H9 (cell line): ENCODE measurements at regions not wholly inside any gene's neighbourhood (a gene's known extent, or its start where the extent isn't known, plus 50 kb on each side); places are given as distances from the start of the nearest gene placed in this dataset.

Experiments used
- DNase-seq: peaks from one replicate; pipeline ENCODE4 v3.0.0-alpha.2; 2017
- H2AFZ ChIP-seq: one replicate; pipeline ENCODE4 v1.6.1; 2013; ENCODE audit warnings: mild to moderate bottlenecking, low read length, control low read depth, moderate library complexity
- H2AK5ac ChIP-seq: 2 replicates; pipeline ENCODE4 v1.6.1; 2013; ENCODE audit warnings: low read length, control low read depth, mixed read lengths; ENCODE audit not compliant: insufficient read length
- H2BK120ac ChIP-seq: one replicate; pipeline ENCODE4 v1.6.1; 2013; ENCODE audit warnings: low read depth, mild to moderate bottlenecking, low read length, control low read depth, inconsistent platforms; ENCODE audit not compliant: poor library complexity, severe bottlenecking
- H2BK12ac ChIP-seq: 2 replicates; pipeline ENCODE4 v1.6.1; 2013; ENCODE audit warnings: low read length, control low read depth, mixed read lengths, low read depth; ENCODE audit not compliant: insufficient read length
- H2BK15ac ChIP-seq: 2 replicates; pipeline ENCODE4 v1.6.1; 2013; ENCODE audit warnings: low read depth, low read length, control low read depth
- H2BK20ac ChIP-seq: one replicate; pipeline ENCODE4 v1.6.1; 2013; ENCODE audit warnings: low read depth, mild to moderate bottlenecking, low read length, control low read depth, inconsistent platforms; ENCODE audit not compliant: poor library complexity, severe bottlenecking
- H2BK5ac ChIP-seq: 2 replicates; pipeline ENCODE4 v1.6.1; 2013; ENCODE audit warnings: low read length, control low read depth, mixed read lengths; ENCODE audit not compliant: insufficient read length
- H3K14ac ChIP-seq: 2 replicates; pipeline ENCODE4 v1.6.1; 2013; ENCODE audit warnings: low read length, control low read depth; ENCODE audit not compliant: insufficient read depth
- H3K18ac ChIP-seq: 2 replicates; pipeline ENCODE4 v1.6.1; 2013; ENCODE audit warnings: low read depth, mild to moderate bottlenecking, mixed read lengths, low read length, control low read depth; ENCODE audit not compliant: insufficient read length
- H3K23ac ChIP-seq: 2 replicates; pipeline ENCODE4 v1.6.1; 2013; ENCODE audit warnings: low read length, control low read depth, mixed read lengths, low read depth; ENCODE audit not compliant: insufficient read length
- H3K23me2 ChIP-seq: 2 replicates; pipeline ENCODE4 v1.6.1; 2013; ENCODE audit warnings: low read depth, mild to moderate bottlenecking, mixed read lengths, low read length, control low read depth; ENCODE audit not compliant: insufficient read length, poor library complexity, severe bottlenecking
- H3K27ac ChIP-seq: 2 replicates; pipeline ENCODE4 v1.5.1; 2013; ENCODE audit warnings: low read length, control low read depth, mixed read lengths, low read depth; ENCODE audit not compliant: insufficient read length
- H3K27me3 ChIP-seq: 2 replicates; pipeline ENCODE4 v1.6.1; 2013; ENCODE audit warnings: low read length, control low read depth, inconsistent platforms; ENCODE audit not compliant: insufficient read depth
- H3K4ac ChIP-seq: 2 replicates; pipeline ENCODE4 v1.6.1; 2013; ENCODE audit warnings: low read depth, mild to moderate bottlenecking, control low read depth, inconsistent platforms, low read length, moderate library complexity
- H3K4me1 ChIP-seq: 2 replicates; pipeline ENCODE4 v1.6.1; 2013; ENCODE audit warnings: low read length, control low read depth, inconsistent platforms; ENCODE audit not compliant: insufficient read depth
- H3K4me2 ChIP-seq: 2 replicates; pipeline ENCODE4 v1.6.1; 2013; ENCODE audit warnings: low read length, control low read depth, mixed read lengths; ENCODE audit not compliant: insufficient read length, insufficient read depth
- H3K56ac ChIP-seq: 2 replicates; pipeline ENCODE4 v1.6.1; 2013; ENCODE audit warnings: low read depth, mild to moderate bottlenecking, mixed read lengths, low read length, control low read depth; ENCODE audit not compliant: insufficient read length
- H3K79me1 ChIP-seq: 2 replicates; pipeline ENCODE4 v1.6.1; 2013; ENCODE audit warnings: low read depth, mild to moderate bottlenecking, moderate library complexity, low read length, control low read depth, inconsistent platforms; ENCODE audit not compliant: insufficient read depth, poor library complexity, severe bottlenecking
- H3K79me2 ChIP-seq: 2 replicates; pipeline ENCODE4 v1.6.1; 2013; ENCODE audit warnings: low read length, control low read depth, inconsistent platforms; ENCODE audit not compliant: insufficient read depth
- H3K9ac ChIP-seq: 2 replicates; pipeline ENCODE4 v1.6.1; 2013; ENCODE audit warnings: low read length, control low read depth, mixed read lengths; ENCODE audit not compliant: insufficient read length; ENCODE audit errors: extremely low read depth
- H3K9me3 ChIP-seq: one replicate; pipeline ENCODE4 v1.6.1; 2013; ENCODE audit warnings: low read depth, low read length, inconsistent platforms; ENCODE audit not compliant: control insufficient read depth
- H3T11ph ChIP-seq: one replicate; pipeline ENCODE4 v1.6.1; 2013; ENCODE audit warnings: mild to moderate bottlenecking, low read length, control low read depth, inconsistent platforms
- H4K20me1 ChIP-seq: one replicate; pipeline ENCODE4 v1.6.1; 2013; ENCODE audit not compliant: control insufficient read depth, insufficient read length, insufficient read depth
- H4K5ac ChIP-seq: 2 replicates; pipeline ENCODE4 v1.6.1; 2013; ENCODE audit warnings: low read depth, mild to moderate bottlenecking, mixed read lengths, low read length, control low read depth; ENCODE audit not compliant: insufficient read length
- H4K8ac ChIP-seq: replicated peaks from 2 replicates; pipeline ENCODE4 v1.6.1; 2013; ENCODE audit warnings: low read length, control low read depth, mixed read lengths, low read depth; ENCODE audit not compliant: insufficient read length
- H4K91ac ChIP-seq: 2 replicates; pipeline ENCODE4 v1.6.1; 2013; ENCODE audit warnings: low read depth, mild to moderate bottlenecking, moderate library complexity, mixed read lengths, low read length, control low read depth; ENCODE audit not compliant: insufficient read length
- H3K27ac Mint-ChIP-seq, 3 experiments: 2 replicates in 2 of 3; 3 replicates in 1 of 3; pipeline ENCODE4 v1.8.0; 2020 to 2021; ENCODE audit warnings: mixed read lengths in 3 of 3, mild to moderate bottlenecking in 1 of 3, moderate library complexity in 1 of 3
- H3K27me3 Mint-ChIP-seq: 2 replicates; pipeline ENCODE4 v1.8.0; 2021; ENCODE audit warnings: low read depth, mild to moderate bottlenecking, moderate library complexity, mixed read lengths
- H3K36me3 Mint-ChIP-seq, 3 experiments: 2 replicates in 2 of 3; 3 replicates in 1 of 3; pipeline ENCODE4 v1.8.0; 2020 to 2021; ENCODE audit warnings: low read depth in 3 of 3, mixed read lengths in 3 of 3; ENCODE audit not compliant: insufficient read depth in 1 of 3
- H3K4me1 Mint-ChIP-seq, 2 experiments: 2 replicates each; pipeline ENCODE4 v1.8.0; 2020; ENCODE audit warnings: mixed read lengths in 2 of 2
- H3K4me3 Mint-ChIP-seq, 2 experiments: 2 replicates in 1 of 2; 3 replicates in 1 of 2; pipeline ENCODE4 v1.8.0; 2020 to 2021; ENCODE audit warnings: mild to moderate bottlenecking in 2 of 2, mixed read lengths in 2 of 2, moderate library complexity in 1 of 2
- H3K9me3 Mint-ChIP-seq, 2 experiments: 2 replicates in 1 of 2; 3 replicates in 1 of 2; pipeline ENCODE4 v1.8.0; 2020; ENCODE audit warnings: mild to moderate bottlenecking in 2 of 2, mixed read lengths in 2 of 2, moderate library complexity in 1 of 2
- WGBS: extraction: QIAGEN DNeasy Blood & Tissue Kit; methylation state at CpG from one replicate; pipeline ENCODE4 v1.1.7; 2013; ENCODE audit warnings: missing lambda C conversion rate, low lambda C conversion rate, mixed read lengths; ENCODE audit not compliant: insufficient read length; ENCODE audit errors: extremely low coverage; 5-methylcytosine and 5-hydroxymethylcytosine counted together
- TF ChIP-seq, protein P1 (sequence below): fragments of 200-600 bp; sonication (generic); conservative IDR thresholded peaks from 3 replicates; pipeline ENCODE4 v1.8.0; 2021; ENCODE audit warnings: antibody characterized with exemption, mild to moderate bottlenecking

DNA sequence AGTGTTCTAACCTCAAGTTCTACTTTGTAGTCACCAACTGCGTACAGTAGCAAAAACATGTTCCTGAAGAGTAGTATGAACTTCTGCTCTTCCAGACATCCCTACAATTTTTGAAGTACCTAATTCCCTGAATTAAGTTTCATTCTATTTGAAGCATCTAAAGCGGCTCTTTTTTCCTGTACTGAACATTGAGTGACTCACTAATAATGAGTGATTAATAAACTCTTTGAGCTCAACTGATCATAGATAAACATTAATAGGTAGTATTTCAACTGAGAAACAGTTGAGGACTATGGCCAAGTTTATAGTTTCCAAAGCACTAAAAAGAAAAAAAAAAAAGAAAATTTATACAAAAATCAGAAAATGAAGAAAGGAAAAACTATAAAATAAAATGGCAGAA is 683.1 kb downstream of the LTN1 start:
- H3K18ac ChIP-seq, result no peak overlapping the region
- H4K5ac ChIP-seq, result no peak overlapping the region
- no peak overlapping the region for H2AFZ ChIP-seq
- Mint-ChIP-seq H3K27me3 (no peaks in the 10 kb centered on the region), H3K27ac (no peak overlapping the region), H3K9me3 (peaks cover 10% of the 10 kb centered on the region in 2 experiments), H3K36me3 (peaks cover 6 to 18% (median 10%) of the 10 kb centered on the region in 3 experiments), H3K4me1 (peaks cover 14 to 20% of the 10 kb centered on the region in 2 experiments), H3K4me3 (no peak overlapping the region)
- no peak overlapping the region for H2BK120ac ChIP-seq
- TF ChIP-seq, protein P1, sequence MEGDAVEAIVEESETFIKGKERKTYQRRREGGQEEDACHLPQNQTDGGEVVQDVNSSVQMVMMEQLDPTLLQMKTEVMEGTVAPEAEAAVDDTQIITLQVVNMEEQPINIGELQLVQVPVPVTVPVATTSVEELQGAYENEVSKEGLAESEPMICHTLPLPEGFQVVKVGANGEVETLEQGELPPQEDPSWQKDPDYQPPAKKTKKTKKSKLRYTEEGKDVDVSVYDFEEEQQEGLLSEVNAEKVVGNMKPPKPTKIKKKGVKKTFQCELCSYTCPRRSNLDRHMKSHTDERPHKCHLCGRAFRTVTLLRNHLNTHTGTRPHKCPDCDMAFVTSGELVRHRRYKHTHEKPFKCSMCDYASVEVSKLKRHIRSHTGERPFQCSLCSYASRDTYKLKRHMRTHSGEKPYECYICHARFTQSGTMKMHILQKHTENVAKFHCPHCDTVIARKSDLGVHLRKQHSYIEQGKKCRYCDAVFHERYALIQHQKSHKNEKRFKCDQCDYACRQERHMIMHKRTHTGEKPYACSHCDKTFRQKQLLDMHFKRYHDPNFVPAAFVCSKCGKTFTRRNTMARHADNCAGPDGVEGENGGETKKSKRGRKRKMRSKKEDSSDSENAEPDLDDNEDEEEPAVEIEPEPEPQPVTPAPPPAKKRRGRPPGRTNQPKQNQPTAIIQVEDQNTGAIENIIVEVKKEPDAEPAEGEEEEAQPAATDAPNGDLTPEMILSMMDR, result no peak
- no peak overlapping the region for H2AK5ac ChIP-seq
- no peak overlapping the region for H2BK5ac ChIP-seq
- no CpG with 5 or more reads among the region's 2 CpGs for WGBS
- no peak overlapping the region for H2BK12ac ChIP-seq
- H3K56ac ChIP-seq, result no peak overlapping the region
- no peaks in the 10 kb centered on the region for H3K23me2 ChIP-seq
- no peak overlapping the region for H3K4ac ChIP-seq
- H2BK15ac ChIP-seq, result no peak overlapping the region
- H3K4me1 ChIP-seq, result no peaks in the 10 kb centered on the region
- H3K79me1 ChIP-seq, result no peaks in the 10 kb centered on the region
- no peak for DNase-seq
- no peak overlapping the region for H2BK20ac ChIP-seq
- no peak overlapping the region for H3K23ac ChIP-seq
- no peak overlapping the region for H3T11ph ChIP-seq
- no peak overlapping the region for H3K14ac ChIP-seq
- no peak overlapping the region for H4K91ac ChIP-seq
- H4K8ac ChIP-seq, result no peak overlapping the region
- H4K20me1 ChIP-seq, result no peaks in the 10 kb centered on the region
- H3K79me2 ChIP-seq, result no peaks in the 10 kb centered on the region
- H3K27ac ChIP-seq, result no peak overlapping the region
- H3K9me3 ChIP-seq, result no peaks in the 10 kb centered on the region
- no peaks in the 10 kb centered on the region for H3K27me3 ChIP-seq
- H3K9ac ChIP-seq, result no peak overlapping the region
- no peak overlapping the region for H3K4me2 ChIP-seq
